Panc1 (cell line): ENCODE measurements at regions not wholly inside any gene's neighbourhood (a gene's known extent, or its start where the extent isn't known, plus 50 kb on each side); places are given as distances from the start of the nearest gene placed in this dataset.

ENCODE experiments used
- ATAC-seq: fragments of 200-7000 bp; cut with Tn5 transposase; 2 replicates; pipeline ENCODE4 v1.9.1; 2020; ENCODE audit warnings: mild to moderate bottlenecking, moderate library complexity
- BruUV-seq: library from RNA; stranded (reverse); fragments of 400-500 nt; replicated peaks from 2 replicates; lab custom pipeline; 2021; lab: Mats Ljungman, UMichigan
- CTCF ChIA-PET: fragments of 300-600 bp; sonication (Branson Sonifier 250); formaldehyde crosslinking; loops from one replicate; lab custom pipeline; 2022; ENCODE audit warnings: antibody characterized with exemption; lab: Charles Lee
- POLR2A ChIA-PET: fragments of 300-600 bp; sonication (Branson Sonifier 250); formaldehyde crosslinking; loops from one replicate; lab custom pipeline; 2022; ENCODE audit warnings: antibody characterized with exemption; lab: Charles Lee
- DNase-seq: peaks from one replicate; pipeline ENCODE4 v3.0.0-alpha.2; 2010; ENCODE audit warnings: low read depth, low spot score
- H3K27ac ChIP-seq: 2 replicates; pipeline ENCODE4 v1.5.1; 2011; ENCODE audit warnings: mild to moderate bottlenecking, low read length, inconsistent platforms
- H3K27me3 ChIP-seq: fragments of 200-500 bp; sonication (Bioruptor generic); 2 replicates; pipeline ENCODE4 v1.6.0; 2014; ENCODE audit warnings: low read length, inconsistent platforms; ENCODE audit not compliant: control insufficient read depth, insufficient read depth
- H3K36me3 ChIP-seq: fragments of 200-500 bp; sonication (Bioruptor generic); 2 replicates; pipeline ENCODE4 v1.5.1; 2014; ENCODE audit warnings: inconsistent platforms, mild to moderate bottlenecking, low read length, moderate library complexity; ENCODE audit not compliant: control insufficient read depth, insufficient read depth
- H3K4me1 ChIP-seq: 2 replicates; pipeline ENCODE4 v1.5.1; 2011; ENCODE audit warnings: inconsistent platforms, mild to moderate bottlenecking, low read length, moderate library complexity; ENCODE audit not compliant: control insufficient read depth, insufficient read depth
- H3K4me3 ChIP-seq, 2 experiments: 2 replicates each; pipeline ENCODE4 v1.5.1; 2011 to 2012; ENCODE audit warnings: low read depth in 2 of 2, low read length in 2 of 2, mild to moderate bottlenecking in 2 of 2, inconsistent platforms in 1 of 2, moderate library complexity in 1 of 2
- H3K9me3 ChIP-seq: fragments of 200-500 bp; sonication (Bioruptor generic); 2 replicates; pipeline ENCODE4 v1.5.1; 2014; ENCODE audit warnings: low read depth, mild to moderate bottlenecking, inconsistent platforms, low read length, moderate library complexity; ENCODE audit not compliant: control insufficient read depth, insufficient read depth
- POLR2AphosphoS5 ChIP-seq: IDR thresholded peaks from 2 replicates; pipeline ENCODE4 v1.6.1; 2012; ENCODE audit warnings: mild to moderate bottlenecking, low read depth, low read length, moderate library complexity
- SIN3A ChIP-seq: IDR thresholded peaks from 2 replicates; pipeline ENCODE4 v1.6.1; 2012; ENCODE audit warnings: low read depth, mild to moderate bottlenecking, low read length, moderate library complexity, borderline replicate concordance; ENCODE audit not compliant: insufficient read depth
- TCF7L2 ChIP-seq: IDR thresholded peaks from 2 replicates; pipeline ENCODE4 v1.6.1; 2011; ENCODE audit warnings: mild to moderate bottlenecking, low read depth, low read length, inconsistent platforms
- in situ Hi-C: cut with HindIII; loops from 2 replicates; pipeline ENCODE4 v1.10.0; 2016; ENCODE audit warnings: low sequenced_read_pairs, low pct_unique_long_range_greater_than_20kb
- intact Hi-C: fragments of 100-400 bp; cut with micrococcal nuclease; formaldehyde crosslinking; loops from one replicate; pipeline ENCODE4 v1.10.0; 2022; ENCODE audit not compliant: unreplicated experiment
- TF ChIP-seq, protein P1 (sequence below), 2 experiments: IDR thresholded peaks; 2 replicates each; pipeline ENCODE4 v1.6.1; 2011 to 2012; ENCODE audit warnings: low read depth in 2 of 2, control low read depth in 1 of 2, low read length in 1 of 2, mild to moderate bottlenecking in 1 of 2, moderate library complexity in 1 of 2; ENCODE audit not compliant: insufficient read depth in 1 of 2
- TF ChIP-seq, protein P2 (sequence below): fragments of 450-650 bp; IDR thresholded peaks from 2 replicates; pipeline ENCODE4 v1.5.1; 2017; ENCODE audit warnings: mild to moderate bottlenecking

DNA sequence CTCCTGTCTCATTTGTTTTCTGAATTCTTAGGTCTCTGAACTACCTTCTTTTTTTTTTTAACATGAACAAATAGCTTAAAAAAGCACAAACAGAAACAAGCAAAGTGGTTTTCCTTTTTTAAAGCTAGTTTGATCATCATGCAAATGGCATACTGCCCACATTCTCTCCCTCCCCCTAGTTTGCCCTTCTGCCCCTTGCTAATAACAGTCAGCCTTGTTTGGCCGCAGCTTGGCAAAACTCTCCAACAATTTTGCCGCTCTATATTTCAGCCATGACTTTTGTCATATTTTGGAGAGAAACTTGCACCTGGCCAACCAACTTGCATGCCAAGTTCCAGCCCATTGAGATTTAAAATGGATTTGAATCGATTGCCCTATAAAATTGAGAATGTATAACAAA lies 666.0 kb upstream of the NR2F2 start:
- in situ Hi-C loops = no loop called here
- ChIA-PET POLR2A (no interaction called here), CTCF (no interaction called here)

DNA sequence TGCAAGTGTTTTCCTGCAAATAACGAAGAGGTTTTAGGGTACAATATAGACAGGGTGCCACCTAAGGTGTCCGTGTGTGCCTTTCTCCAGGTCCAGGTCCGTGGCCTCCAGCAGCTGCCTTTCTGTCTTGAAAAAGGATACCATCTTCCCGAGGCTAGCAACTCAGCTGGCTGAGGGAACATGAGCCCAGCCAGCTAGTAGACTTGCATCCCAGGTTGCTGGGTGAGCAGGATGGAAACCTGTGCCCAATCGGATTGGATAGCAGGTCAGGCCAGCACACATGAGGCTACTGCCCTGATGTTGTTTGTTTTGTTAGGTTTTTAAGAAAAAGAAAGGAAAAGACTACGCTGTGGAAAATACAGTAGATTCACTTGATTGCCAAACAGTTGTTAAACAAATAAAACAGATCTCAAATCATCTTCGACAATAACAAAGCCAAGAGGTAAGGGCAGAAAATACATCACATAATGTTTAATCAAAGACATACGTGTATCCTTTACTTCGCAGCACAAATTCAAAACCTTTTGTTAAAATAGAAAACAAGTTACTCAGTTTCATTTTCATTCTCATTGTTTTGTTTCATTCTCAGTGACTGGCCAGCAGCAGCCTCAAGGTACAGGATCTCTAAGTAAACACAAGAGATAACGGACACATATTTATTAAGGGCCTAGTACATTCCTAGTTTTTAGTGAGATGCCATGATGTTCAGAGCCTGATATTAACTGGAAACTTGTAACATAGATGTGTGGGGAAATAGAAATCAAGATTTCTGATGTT lies 661.2 kb upstream of the NR2F2 start:
- Histone ChIP-seq H3K4me3 (peak overlapping the region in 1 of 2 experiments; percentile 35; a peak in 2 of 4 replicates), H3K27me3 (no peaks in the 10 kb centered on the region), H3K27ac (no peak overlapping the region), H3K4me1 (peaks cover 6% of the 10 kb centered on the region; the same call in 1 of the 2 replicates), H3K9me3 (no peaks in the 10 kb centered on the region), H3K36me3 (no peaks in the 10 kb centered on the region)
- no TSS peak for BruUV-seq
- intact Hi-C loops = no loop called here
- ChIA-PET CTCF (no interaction called here), POLR2A (no interaction called here)
- DNase-seq (no peak), ATAC-seq (peak; percentile 65; the same call in 1 of the 2 replicates)
- no peak for TF ChIP-seq SIN3A
- TF ChIP-seq, protein P1, sequence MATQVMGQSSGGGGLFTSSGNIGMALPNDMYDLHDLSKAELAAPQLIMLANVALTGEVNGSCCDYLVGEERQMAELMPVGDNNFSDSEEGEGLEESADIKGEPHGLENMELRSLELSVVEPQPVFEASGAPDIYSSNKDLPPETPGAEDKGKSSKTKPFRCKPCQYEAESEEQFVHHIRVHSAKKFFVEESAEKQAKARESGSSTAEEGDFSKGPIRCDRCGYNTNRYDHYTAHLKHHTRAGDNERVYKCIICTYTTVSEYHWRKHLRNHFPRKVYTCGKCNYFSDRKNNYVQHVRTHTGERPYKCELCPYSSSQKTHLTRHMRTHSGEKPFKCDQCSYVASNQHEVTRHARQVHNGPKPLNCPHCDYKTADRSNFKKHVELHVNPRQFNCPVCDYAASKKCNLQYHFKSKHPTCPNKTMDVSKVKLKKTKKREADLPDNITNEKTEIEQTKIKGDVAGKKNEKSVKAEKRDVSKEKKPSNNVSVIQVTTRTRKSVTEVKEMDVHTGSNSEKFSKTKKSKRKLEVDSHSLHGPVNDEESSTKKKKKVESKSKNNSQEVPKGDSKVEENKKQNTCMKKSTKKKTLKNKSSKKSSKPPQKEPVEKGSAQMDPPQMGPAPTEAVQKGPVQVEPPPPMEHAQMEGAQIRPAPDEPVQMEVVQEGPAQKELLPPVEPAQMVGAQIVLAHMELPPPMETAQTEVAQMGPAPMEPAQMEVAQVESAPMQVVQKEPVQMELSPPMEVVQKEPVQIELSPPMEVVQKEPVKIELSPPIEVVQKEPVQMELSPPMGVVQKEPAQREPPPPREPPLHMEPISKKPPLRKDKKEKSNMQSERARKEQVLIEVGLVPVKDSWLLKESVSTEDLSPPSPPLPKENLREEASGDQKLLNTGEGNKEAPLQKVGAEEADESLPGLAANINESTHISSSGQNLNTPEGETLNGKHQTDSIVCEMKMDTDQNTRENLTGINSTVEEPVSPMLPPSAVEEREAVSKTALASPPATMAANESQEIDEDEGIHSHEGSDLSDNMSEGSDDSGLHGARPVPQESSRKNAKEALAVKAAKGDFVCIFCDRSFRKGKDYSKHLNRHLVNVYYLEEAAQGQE (IDR thresholded peaks at IDR 0.05; ENCODE audit: insufficient read depth in 1 of 2, low read depth in 2 of 2, low read length in 1 of 2) = no peak
- no peak for TF ChIP-seq POLR2AphosphoS5
- no peak for TF ChIP-seq TCF7L2
- TF ChIP-seq, protein P2, sequence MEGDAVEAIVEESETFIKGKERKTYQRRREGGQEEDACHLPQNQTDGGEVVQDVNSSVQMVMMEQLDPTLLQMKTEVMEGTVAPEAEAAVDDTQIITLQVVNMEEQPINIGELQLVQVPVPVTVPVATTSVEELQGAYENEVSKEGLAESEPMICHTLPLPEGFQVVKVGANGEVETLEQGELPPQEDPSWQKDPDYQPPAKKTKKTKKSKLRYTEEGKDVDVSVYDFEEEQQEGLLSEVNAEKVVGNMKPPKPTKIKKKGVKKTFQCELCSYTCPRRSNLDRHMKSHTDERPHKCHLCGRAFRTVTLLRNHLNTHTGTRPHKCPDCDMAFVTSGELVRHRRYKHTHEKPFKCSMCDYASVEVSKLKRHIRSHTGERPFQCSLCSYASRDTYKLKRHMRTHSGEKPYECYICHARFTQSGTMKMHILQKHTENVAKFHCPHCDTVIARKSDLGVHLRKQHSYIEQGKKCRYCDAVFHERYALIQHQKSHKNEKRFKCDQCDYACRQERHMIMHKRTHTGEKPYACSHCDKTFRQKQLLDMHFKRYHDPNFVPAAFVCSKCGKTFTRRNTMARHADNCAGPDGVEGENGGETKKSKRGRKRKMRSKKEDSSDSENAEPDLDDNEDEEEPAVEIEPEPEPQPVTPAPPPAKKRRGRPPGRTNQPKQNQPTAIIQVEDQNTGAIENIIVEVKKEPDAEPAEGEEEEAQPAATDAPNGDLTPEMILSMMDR = no peak
- in situ Hi-C loops = no loop called here

More for the DNA sequence above, 666.0 kb upstream of the NR2F2 start:
- Histone ChIP-seq H3K36me3 (no peaks in the 10 kb centered on the region), H3K4me3 (no peak overlapping the region), H3K4me1 (peaks cover 6% of the 10 kb centered on the region; the same call in 1 of the 2 replicates), H3K27me3 (no peaks in the 10 kb centered on the region), H3K9me3 (no peaks in the 10 kb centered on the region), H3K27ac (no peak overlapping the region)
- TF ChIP-seq TCF7L2 (no peak), SIN3A (no peak), POLR2AphosphoS5 (no peak)
- TF ChIP-seq, protein P2 = no peak
- ATAC-seq (no peak), DNase-seq (no peak)
- intact Hi-C loops = no loop called here
- BruUV-seq = no TSS peak
